ENCODE measurements at regions not wholly inside any gene's neighbourhood (a gene's known extent, or its start where the extent isn't known, plus 50 kb on each side); places are given as distances from the start of the nearest gene placed in this dataset.

GRCh38 chr14:58733451-58734208, 95.9 kb downstream of the DACT1 start:
- TF ChIP-seq POLR2AphosphoS5 (IDR thresholded peaks at IDR 0.05) (no peak), POLR2A (IDR thresholded peaks at IDR 0.05; ENCODE audit: low read depth) (no peak), CTCF (IDR thresholded peaks at IDR 0.05) (no peak)
